Stimulated activated CD4-positive, alpha-beta T cell treated with anti-CD3 and anti-CD28 coated beads, TNF-alpha, amount 100 ng/mL, for 24 hours (primary cell): ENCODE measurements at regions not wholly inside any gene's neighbourhood (a gene's known extent, or its start where the extent isn't known, plus 50 kb on each side); places are given as distances from the start of the nearest gene placed in this dataset.

Experiments used
- DNase-seq, 3 experiments: peaks; one replicate each; pipeline ENCODE4 v3.0.0-alpha.2; 2020; ENCODE audit warnings: low read depth in 3 of 3

DNA sequence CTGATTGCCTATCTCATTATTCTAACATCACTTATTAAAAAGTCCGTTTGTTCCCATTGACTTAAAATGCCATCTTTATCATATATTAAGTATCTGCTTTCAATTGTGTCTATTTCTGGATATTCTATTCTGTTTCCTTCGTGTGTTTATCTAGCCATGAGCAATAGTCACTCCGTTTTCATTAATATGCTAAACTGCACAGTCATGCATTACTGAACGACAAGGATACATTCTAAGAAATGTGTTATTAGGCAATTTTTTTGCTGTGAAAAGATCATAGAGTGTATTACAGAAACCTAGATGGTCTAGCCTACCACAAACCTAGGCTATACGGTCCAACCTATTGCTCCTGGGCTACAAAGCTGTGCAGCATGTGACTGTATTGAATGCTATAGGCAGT, 482.9 kb downstream of the IRX1 start:
- DNase-seq: no peak

DNA sequence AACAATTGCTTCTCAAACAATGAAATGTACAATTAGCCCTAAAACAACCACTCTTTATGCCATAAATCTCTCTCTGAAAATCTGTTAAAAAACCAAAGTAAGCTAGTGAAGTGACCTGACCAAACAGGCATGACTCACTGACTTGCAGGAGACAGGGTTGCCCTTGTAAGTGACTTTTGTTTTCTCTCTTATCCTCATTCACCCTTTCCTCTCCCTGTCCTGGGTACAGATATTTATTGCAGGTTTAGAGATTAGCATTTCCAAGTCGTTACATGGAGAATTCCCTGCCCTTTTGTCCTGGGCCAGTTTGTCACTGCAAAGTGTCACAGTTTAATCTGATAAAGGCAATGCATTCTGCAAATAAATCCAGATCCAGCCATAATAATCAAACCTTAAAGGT, 484.2 kb downstream of the IRX1 start:
- no peak for DNase-seq

DNA sequence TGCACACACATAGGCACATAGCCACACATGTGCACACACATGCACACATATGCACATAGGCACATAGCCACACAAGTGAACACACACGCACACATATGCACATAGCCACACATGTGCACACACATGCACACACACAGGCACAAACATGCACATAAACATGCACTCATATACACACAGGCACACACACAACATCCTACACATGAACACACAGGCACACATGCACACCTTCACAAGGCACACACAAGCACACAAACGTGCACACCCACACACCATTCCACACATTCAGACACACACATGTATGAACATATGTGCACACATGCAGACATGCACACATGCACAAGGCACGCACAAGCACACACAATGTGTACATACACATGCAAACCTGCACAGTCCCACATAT, 484.7 kb downstream of the IRX1 start:
- no peak for DNase-seq

DNA sequence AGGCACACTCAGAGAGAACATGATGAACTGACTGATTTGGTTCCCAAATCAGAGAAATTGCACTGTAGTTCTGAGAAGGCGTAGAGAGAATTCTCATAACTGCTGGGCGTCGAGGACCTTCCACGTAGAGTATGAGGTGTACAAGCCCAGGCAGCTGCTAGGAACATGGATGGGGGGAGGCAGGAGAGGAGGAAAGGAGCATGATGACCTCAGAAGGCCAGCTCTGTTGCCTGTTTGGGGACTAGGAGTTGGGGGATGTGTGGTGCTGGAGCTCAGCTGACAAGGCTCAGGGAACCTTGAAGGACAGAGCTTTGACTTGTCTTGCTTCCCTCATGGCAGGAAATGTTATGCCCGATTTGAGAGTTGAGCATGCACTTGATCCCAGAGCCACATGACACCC, 485.4 kb downstream of the IRX1 start:
- DNase-seq: no peak

DNA sequence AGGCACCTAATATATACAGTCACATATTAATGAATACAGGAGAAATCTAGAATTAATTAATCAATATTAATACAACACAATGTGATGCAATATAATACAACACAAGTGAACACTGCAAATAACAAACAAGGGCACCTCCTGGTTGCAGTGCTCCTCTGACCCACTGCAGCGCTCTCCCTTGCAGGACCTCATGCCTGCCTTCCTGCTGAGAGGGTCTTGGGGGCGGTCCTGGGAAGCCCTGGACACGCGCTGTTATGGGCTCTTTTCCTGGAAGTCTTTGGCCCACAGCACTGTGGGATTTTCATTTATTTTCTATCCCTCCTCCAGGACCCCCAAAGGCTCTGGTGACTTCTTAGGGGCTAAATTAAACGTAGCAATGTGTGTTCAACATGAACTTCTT, 485.8 kb downstream of the IRX1 start:
- no peak for DNase-seq

DNA sequence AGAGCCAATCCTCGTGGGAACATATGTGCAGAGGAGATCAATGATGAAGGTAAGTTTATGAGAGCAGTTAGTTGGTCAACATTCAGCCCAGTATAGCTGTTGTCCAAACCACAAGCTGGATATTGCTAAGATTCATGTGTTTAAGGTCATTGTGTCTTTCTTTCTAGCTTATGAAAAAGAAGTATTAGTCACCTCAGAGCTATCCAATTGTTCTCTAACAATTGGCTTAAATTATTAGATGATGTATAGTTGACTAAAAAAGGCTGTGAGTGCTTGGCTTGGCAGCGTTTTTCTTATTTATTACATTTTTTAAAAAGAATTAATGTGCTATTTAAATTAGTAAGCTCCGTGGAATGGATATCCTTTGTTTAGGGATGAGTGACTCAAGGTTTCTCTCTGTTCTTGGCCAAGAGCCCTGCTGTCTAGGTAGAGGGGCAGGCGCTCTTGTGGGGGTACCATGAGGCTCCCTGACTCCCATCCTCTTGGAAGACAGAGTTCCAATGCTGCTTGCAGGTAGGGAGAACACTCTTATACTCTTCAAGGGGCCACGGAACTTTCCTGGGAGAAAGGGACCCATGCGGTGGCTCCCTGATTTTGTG, 487.4 kb downstream of the IRX1 start:
- DNase-seq: no peak

DNA sequence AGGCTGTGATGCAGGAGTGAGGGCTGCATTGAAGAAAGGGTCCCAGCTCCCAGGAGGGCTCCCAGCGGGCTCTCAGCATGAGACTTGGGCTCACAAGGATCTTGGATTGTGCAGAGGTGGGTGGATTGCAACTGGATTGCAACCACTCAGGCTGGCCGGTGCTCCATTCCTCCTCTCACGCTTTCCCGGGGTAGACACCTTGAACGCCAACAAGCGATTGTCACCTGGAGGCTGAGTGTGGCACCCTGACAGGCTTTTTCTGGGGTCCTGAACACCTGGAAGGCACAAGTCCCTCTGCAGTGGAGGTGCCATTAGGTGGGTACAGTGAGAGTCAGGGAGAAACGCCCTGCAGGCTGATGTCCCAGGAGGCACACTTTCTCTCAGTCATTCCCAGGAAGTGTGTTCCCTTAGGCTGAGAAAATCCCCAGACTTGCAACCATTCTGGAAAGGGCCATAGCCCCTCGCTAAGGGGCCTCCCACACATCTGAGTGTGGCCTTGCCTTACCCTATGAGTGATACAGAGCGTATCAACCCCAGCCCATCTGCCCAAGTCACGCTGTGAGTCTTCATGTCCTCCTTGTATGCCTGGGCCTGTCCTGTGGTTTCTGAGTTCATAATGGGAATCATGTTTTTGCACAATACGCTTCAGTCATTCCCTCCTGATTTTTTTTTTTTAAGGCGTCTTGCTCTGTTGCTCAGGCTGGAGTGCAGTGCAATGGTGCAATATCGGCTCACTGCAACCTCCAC, 488.1 kb downstream of the IRX1 start:
- no peak for DNase-seq

DNA sequence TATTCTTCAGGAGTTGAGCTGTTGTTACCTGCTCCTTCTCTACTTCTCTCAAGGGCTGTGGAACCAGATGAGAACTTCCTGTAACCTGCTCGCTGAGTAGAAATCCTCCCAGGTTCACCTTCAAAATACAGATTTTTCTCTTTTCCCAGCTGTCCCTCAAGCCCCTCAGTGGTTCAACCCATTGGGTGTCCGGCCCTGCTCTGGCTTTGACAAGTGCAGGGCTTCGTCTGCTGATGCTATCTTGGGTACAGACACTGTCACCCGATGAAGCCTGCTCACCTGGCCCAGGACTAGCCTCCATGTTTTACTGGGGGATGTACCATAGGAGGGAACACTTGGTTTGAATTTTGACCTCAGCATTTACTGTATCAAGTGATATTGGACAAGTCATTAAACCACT, 490.4 kb downstream of the IRX1 start:
- no peak for DNase-seq

DNA sequence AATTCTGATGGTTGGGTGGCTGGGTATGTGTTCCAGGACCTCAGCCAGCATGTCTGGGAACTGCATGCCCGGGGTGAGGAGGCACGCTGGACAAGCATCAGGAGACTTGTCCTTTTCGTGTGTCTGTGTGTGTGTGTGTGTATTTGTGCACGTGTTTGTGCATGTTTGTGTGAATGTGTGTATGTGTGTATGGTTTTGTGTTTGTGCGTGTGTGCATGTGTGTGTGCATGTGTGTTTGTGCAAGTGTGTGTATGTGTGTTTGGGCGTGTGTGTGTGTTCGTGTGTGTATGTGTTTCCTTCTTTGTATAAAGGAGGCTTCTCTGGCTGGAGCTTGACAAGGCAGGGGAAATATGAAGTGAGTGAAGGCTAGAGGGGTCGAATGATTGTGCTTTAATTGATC, 491.5 kb downstream of the IRX1 start:
- DNase-seq: no peak

DNA sequence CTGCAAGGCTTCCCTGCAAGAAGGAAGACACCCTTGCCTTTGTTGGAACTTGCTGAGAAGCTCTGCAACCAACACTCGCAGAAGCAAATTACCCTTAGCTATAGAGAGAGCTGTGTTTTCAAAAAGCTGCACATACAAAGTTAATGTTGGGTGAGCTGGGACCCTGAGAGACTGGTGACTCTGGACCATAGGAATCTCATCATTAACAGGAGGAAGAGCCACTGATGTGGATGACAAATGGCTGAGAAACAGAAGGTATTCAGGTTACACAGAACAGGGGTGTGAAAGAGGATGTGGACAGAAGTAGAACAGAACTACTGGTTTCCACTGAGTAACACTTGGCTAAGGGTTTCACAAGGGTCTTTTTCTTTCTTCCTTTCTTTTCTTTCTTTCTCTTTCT, 493.5 kb downstream of the IRX1 start:
- no peak for DNase-seq

DNA sequence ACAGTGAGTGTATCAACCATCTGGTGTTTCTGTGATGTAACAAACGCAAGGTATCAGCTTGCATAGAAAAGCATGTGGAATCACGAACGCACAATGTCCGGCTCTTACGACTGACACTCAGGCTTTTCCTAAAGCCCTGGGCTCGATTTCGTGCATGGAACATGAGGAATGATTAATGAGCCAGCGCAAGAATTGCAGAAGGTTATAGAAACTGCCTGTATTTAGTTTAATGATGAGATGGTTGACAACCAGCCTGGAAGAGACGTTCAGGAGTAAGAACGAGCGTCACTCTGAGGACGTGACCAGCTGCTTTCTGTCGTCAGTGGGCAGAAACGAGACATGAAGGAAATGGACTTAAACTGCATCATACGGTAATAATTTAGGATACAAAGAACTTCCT, 497.6 kb downstream of the IRX1 start:
- DNase-seq: no peak

DNA sequence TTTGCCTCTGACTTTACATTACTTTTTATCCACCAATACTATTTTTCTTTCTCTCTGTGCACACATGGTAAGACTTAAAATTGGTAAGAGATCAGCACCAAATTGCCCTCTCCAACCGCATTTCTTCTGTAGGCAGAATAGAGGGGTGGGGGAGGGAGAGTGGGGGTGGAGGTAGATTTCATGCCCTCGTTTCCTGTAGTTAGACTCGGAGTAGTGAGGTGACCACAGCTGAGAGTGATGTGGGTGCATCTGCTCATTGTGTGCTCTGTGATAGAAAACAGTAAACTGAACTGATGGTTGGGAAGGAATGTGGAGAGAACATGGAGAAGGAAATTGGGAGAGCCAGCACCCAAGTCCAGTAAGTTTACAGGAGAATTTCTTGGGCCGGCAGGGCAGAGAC, 498.3 kb downstream of the IRX1 start:
- DNase-seq: no peak

DNA sequence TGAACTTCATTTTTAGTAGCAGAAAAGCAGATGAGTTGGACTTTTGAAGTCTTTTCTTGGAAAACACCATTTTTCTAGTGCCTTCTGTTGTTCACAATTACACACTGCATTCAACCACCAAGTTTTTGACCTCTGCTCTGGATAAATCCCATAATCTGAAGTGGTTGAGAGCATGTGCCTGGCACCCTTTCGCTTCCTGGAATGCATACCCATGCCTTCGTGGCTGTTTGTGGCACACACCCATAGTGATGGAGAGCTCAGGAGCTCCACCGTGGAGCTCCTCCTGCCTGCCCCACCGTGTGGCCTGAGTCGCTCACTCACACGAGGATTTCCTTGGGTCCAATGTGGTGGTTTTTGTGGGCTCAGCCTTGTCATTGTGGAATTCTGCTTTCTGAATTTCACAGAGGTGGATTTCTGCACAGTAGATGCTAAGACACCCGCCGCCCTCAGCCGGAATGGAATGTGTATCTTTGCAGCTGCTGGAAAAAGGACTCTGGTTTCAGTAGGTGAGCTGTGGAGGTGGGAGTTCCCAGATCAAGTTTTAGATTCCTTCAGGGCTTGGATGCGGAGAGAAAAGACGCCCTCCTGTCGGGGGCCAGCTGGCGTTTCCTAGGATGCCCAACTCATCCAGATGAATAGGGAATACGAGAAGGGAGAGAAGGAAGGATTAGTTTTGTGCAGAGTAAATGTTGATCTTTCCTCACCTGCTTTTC, 500.4 kb downstream of the IRX1 start:
- no peak for DNase-seq

DNA sequence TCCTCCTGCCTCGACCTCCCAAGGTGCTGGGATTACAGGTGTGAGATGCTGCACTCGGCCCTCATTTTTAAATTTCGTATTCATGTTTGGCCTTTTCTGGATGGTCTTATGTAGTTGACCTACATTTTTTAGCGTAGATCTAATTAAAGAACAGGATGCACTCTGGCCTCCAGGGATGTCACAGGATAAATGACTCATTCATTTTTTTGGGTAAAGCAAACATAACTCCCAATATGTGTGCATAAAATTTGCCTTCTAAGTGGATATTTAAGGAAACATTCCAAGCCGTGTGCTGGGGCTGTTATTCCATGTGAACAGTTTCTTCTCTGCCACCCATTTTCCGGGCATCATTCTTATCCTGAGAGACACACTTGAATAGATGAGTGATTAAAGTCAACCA, 501.6 kb downstream of the IRX1 start:
- DNase-seq: no peak

DNA sequence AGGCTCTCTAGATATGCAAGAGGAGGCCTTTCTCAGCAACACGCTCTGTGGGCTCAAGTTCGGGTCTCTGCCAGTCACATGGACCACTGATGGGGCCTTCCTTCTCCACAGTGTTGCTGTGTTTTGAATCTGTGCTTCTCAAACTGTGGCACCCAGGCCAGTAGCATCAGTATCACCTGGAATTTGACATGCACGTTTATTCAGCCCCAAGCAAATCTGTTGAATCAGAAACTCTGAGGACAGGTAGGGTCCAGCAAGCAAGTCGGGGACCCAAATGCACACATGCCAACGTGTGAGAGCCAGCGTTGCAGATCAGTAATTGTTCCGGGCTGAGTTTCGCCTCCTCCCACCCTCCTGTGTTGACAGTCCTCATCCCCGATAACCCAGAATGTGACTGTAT, 502.6 kb downstream of the IRX1 start:
- no peak for DNase-seq

DNA sequence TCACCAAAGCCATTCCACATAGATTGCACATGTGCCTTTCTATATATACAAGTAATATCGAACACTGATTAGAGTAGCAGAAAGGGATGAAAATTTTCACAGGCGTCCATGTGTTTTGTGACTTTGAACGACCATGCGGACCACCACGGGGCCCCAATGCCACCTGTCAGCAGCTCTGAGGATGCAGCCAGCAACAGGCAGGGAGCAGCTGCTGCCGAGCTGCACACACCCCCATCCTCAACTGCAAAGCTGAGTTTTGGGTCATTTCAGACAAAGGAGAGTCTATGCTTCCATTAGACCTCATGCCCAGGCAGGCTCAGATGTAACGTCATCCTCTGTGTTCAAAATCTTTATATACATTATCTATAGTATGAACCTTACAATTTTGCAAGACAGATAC, 503.8 kb downstream of the IRX1 start:
- DNase-seq: no peak

DNA sequence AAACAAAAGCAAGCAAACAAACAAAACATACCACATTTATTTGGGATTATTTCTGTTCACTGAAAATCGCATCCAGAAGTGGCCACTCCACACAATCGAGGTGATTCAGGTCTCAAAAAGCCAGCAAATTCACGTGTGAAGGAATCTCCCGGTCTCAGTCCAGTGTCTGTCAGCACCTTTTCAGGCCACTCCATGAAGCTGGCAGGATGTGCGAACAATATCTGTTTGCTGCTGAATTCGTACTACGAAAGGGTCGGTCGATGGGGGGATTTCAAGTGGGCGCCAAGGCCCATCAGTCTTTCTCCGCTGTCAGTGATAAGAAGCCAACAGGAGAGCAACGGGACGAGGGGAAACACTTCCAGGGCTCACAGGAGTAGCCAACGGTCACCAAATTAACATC, 505.1 kb downstream of the IRX1 start:
- DNase-seq: no peak

DNA sequence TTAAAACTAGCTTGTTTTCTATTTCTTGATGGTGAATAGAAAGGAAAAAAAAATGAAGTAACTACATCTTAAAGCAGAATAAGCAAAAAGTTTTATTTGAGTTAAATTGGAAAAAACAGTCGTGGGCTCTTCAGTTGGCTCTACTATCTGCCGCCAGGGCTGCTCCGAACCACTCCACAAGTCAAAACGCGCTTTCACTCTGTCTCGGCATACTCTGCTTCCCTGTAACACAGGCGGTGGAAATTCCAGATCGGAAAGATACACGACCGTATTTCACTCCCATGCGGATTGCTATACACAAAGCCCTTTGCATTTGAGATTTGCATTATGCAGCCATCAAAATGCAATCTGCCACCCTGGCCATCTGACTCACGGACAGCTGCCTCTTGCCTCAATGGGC, 505.6 kb downstream of the IRX1 start:
- no peak for DNase-seq

DNA sequence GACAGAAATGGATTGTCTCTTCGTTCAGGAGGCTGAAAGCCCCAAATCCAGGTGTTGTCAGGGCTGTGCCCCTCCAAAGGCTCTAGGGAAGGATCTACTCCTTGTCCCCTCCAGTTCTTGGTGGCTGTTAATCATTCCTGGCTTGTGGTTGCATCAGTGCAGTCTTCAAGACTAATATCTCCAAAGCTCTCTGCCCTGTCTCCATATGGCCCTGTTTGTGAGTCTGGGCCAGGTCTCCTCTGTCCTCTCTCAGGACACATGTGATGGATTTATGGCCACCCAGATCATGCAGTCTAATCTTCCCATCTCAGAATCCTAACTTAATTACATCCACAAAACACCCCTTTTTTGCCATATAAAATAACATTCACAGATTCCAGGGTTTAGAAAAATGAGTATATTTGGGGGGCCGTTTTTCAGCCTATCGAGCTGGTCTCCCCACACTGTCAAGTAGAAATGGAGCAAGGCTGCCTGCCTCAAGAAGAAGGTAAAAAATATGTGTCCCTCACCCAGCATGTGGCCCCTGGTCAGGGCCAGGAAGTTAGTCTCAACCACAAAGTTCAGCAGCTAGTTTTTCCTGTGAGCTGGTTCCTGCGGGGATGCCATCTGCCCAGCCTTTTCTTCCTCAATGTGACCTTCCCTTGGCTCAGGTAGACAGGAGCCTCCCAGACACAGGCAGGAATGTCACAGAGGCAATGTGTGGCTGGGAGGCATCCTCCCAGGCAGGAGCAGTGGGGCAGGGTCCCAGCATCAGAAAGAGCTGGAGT, 509.4 kb downstream of the IRX1 start:
- no peak for DNase-seq

DNA sequence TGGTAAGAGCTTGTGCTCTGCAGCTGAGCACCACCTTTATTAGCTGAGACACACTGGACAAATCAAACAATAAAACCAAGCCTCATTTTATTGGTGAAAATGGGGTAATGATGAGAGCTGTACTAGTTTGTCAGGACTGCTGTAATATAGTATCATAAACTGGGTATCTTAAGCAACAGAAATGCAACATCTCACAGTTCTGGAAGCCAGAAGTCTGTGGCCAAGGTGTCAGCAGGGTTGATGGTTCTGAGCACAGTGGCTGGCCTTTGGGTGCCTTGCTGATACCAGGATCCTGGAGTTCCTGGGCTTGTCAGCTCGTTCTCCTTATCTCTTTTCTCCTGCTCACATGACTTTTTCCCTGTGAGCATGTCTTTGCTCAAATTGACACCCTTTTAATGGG, 513.1 kb downstream of the IRX1 start:
- no peak for DNase-seq

DNA sequence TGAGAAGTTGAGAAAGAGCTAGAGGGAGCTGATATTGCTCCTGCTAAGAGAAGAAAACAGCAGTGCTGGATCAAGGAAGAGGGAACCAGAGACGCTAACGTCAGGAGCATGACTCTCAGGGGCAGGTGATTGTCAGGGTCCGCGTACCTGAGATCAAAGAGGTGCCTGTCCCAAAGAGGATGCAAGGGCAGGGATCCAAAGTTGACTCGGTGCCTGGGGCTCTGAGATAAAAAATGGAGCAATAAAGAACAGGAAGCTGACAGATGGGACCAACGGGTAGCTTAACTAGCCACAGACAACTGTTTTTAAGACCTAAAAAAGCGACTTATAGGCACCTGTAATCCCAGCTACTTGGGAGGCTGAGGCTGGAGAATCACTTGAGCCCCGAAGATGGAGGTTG, 517.8 kb downstream of the IRX1 start:
- DNase-seq: no peak

DNA sequence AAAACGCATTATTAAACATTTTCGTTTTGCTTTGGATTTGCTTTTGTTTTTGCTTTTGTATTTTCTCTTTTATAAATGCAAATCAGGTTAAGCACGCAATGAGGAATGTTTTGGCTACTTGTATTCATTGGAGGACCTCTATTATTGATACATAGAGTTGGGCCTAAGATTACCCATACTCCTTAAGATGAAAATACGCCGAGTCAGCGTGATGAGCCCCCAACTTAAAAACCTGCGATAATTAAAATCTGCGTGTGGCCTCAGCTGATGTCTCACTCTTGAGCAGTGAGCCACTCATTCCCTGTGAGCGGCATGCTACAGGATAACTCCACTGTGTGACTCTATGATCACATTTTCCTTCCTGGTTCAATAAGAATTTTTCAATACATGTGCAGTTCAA, 518.3 kb downstream of the IRX1 start:
- no peak for DNase-seq

DNA sequence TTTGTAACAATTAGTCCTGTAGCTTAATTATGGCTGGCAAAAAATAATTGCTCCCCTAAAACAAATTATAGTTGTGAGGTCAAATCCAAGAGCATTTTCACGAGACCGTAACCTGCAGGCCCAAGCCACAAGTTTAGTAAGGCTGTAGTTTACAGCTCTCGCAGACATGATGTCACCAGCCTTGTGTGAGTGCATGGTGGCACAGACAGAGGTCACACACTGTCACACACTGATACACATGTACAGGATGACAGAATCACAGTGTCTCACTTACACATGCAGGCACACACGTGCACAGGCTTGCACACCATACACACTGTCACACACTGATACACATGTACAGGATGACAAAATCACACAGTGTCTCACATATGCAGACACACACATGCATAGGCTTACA, 518.8 kb downstream of the IRX1 start:
- no peak for DNase-seq
